Trophoblast cell (in vitro differentiated cells and primary cell): ENCODE measurements at regions not wholly inside any gene's neighbourhood (a gene's known extent, or its start where the extent isn't known, plus 50 kb on each side); places are given as distances from the start of the nearest gene placed in this dataset.

Experiments
- DNase-seq, 2 donors: peaks; one replicate each; pipeline ENCODE4 v3.0.0-alpha.2; 2016
- H2AFZ ChIP-seq: 2 replicates; pipeline ENCODE4 v1.6.1; 2013; ENCODE audit warnings: low read length, moderate library complexity, mild to moderate bottlenecking; ENCODE audit not compliant: insufficient read depth, poor library complexity
- H2AK5ac ChIP-seq: 2 replicates; pipeline ENCODE4 v1.6.1; 2013; ENCODE audit warnings: mild to moderate bottlenecking, low read length
- H2BK120ac ChIP-seq: 2 replicates; pipeline ENCODE4 v1.6.1; 2013; ENCODE audit warnings: low read length, mild to moderate bottlenecking, moderate library complexity; ENCODE audit not compliant: insufficient read depth, poor library complexity
- H2BK12ac ChIP-seq: 2 replicates; pipeline ENCODE4 v1.6.1; 2013; ENCODE audit warnings: mild to moderate bottlenecking, low read length, moderate library complexity
- H2BK5ac ChIP-seq: 2 replicates; pipeline ENCODE4 v1.6.1; 2013; ENCODE audit warnings: low read length, low read depth, moderate library complexity, mild to moderate bottlenecking; ENCODE audit not compliant: poor library complexity
- H3K14ac ChIP-seq: 2 replicates; pipeline ENCODE4 v1.6.1; 2013; ENCODE audit warnings: mild to moderate bottlenecking, low read length
- H3K18ac ChIP-seq: 2 replicates; pipeline ENCODE4 v1.6.1; 2013; ENCODE audit warnings: mild to moderate bottlenecking, low read length
- H3K23ac ChIP-seq: 2 replicates; pipeline ENCODE4 v1.6.1; 2013; ENCODE audit warnings: low read length
- H3K27ac ChIP-seq: 2 replicates; pipeline ENCODE4 v1.5.1; 2013; ENCODE audit warnings: low read depth, mild to moderate bottlenecking, inconsistent platforms, low read length, moderate library complexity
- H3K27me3 ChIP-seq: 2 replicates; pipeline ENCODE4 v1.6.1; 2013; ENCODE audit warnings: inconsistent platforms, mild to moderate bottlenecking, low read length, moderate library complexity; ENCODE audit not compliant: insufficient read depth
- H3K36me3 ChIP-seq, 2 experiments: 1 replicate in 1 of 2; 2 replicates in 1 of 2; pipeline ENCODE4 v1.6.1; 2013; ENCODE audit warnings: low read length in 2 of 2, mild to moderate bottlenecking in 2 of 2, moderate library complexity in 1 of 2; ENCODE audit not compliant: insufficient read depth in 2 of 2, control insufficient read depth in 1 of 2
- H3K4ac ChIP-seq: 2 replicates; pipeline ENCODE4 v1.6.1; 2013; ENCODE audit warnings: low read depth, mild to moderate bottlenecking, low read length, moderate library complexity
- H3K4me1 ChIP-seq, 2 experiments: 1 replicate in 1 of 2; 2 replicates in 1 of 2; pipeline ENCODE4 v1.6.1; 2013; ENCODE audit warnings: low read length in 2 of 2, mild to moderate bottlenecking in 2 of 2, moderate library complexity in 1 of 2; ENCODE audit not compliant: insufficient read depth in 2 of 2, control insufficient read depth in 1 of 2
- H3K4me2 ChIP-seq: 2 replicates; pipeline ENCODE4 v1.6.1; 2013; ENCODE audit warnings: inconsistent platforms, mild to moderate bottlenecking, low read length, moderate library complexity
- H3K4me3 ChIP-seq: 2 replicates; pipeline ENCODE4 v1.5.1; 2013; ENCODE audit warnings: mild to moderate bottlenecking, low read depth, low read length, inconsistent platforms
- H3K79me1 ChIP-seq: one replicate; pipeline ENCODE4 v1.6.1; 2013; ENCODE audit warnings: low read length
- H3K79me2 ChIP-seq: 2 replicates; pipeline ENCODE4 v1.6.1; 2013; ENCODE audit warnings: low read length, mild to moderate bottlenecking; ENCODE audit not compliant: control insufficient read depth, insufficient read depth, poor library complexity
- H3K9ac ChIP-seq: 2 replicates; pipeline ENCODE4 v1.6.1; 2013; ENCODE audit warnings: mild to moderate bottlenecking, low read length
- H3K9me3 ChIP-seq: 2 replicates; pipeline ENCODE4 v1.6.1; 2013; ENCODE audit warnings: low read depth, mild to moderate bottlenecking, control low read depth, inconsistent platforms, low read length; ENCODE audit not compliant: insufficient read depth
- H4K12ac ChIP-seq: 2 replicates; pipeline ENCODE4 v1.6.1; 2013; ENCODE audit warnings: low read depth, mild to moderate bottlenecking, low read length, moderate library complexity
- H4K8ac ChIP-seq: 2 replicates; pipeline ENCODE4 v1.6.1; 2013; ENCODE audit warnings: low read depth, mild to moderate bottlenecking, low read length, moderate library complexity
- H4K91ac ChIP-seq: one replicate; pipeline ENCODE4 v1.6.1; 2013; ENCODE audit warnings: low read depth, mild to moderate bottlenecking, low read length, moderate library complexity
- WGBS: extraction: QIAGEN DNeasy Blood & Tissue Kit; methylation state at CpG from one replicate; pipeline ENCODE4 v1.1.7; 2013; ENCODE audit warnings: missing lambda C conversion rate; ENCODE audit not compliant: insufficient read length, insufficient coverage; ENCODE audit errors: extremely low coverage; 5-methylcytosine and 5-hydroxymethylcytosine counted together

DNA sequence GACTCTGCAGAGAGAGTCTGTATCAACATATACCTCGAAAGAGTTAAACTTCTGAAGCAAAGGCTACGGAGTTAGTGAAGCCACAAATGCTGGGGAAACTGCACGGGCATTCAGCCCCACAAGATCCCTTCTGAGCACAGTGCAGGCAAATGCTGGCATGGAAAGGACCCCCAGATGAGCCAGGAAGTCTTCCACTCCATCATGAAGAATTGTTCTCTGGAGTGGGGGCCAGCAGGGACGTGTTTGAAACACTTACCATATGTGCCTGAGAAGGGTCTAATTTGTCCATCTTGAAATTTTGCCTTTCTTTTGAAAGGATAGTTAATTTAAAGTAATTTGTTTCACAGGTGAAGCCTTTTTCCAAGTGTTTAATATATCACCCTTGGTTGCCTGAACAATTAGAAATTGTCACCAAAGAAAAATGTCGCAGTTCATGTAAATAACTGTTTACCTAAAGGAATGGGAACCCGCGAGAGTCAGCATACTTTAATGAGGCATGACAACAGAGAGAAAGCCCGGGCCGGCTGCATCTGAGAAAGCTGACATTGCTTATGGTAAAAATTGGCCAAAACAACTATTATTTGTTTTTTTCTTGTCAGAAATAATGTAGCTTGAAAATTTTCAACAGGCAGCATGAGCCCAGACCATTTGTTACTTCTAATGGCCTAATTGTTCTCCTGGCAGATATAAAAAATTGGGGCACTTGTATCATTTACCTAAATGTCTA, 287.6 kb upstream of the MGMT start:
- H3K18ac ChIP-seq, result no peak overlapping the region
- H3K79me2 ChIP-seq, result no peaks in the 10 kb centered on the region
- H4K8ac ChIP-seq, result no peak overlapping the region
- no peak overlapping the region for H2AK5ac ChIP-seq
- H3K4me1 ChIP-seq, result no peaks in the 10 kb centered on the region
- H3K27me3 ChIP-seq, result no peaks in the 10 kb centered on the region
- H3K4ac ChIP-seq, result no peak overlapping the region
- H3K27ac ChIP-seq, result no peak overlapping the region
- no CpG with 5 or more reads among the region's 9 CpGs for WGBS
- H3K14ac ChIP-seq, result no peak overlapping the region
- no peak overlapping the region for H3K4me2 ChIP-seq
- no peak overlapping the region for H3K9ac ChIP-seq
- no peaks in the 10 kb centered on the region for H3K36me3 ChIP-seq
- no peak overlapping the region for H3K23ac ChIP-seq
- H3K4me3 ChIP-seq, result no peak overlapping the region
- H3K9me3 ChIP-seq, result no peaks in the 10 kb centered on the region
- H4K91ac ChIP-seq, result no peak overlapping the region
- H3K79me1 ChIP-seq, result no peaks in the 10 kb centered on the region
- no peak overlapping the region for H2BK12ac ChIP-seq
- no peak overlapping the region for H2BK5ac ChIP-seq
- no peak overlapping the region for H2AFZ ChIP-seq
- H4K12ac ChIP-seq, result no peak overlapping the region
- no peak overlapping the region for H2BK120ac ChIP-seq
- DNase-seq, result no peak

DNA sequence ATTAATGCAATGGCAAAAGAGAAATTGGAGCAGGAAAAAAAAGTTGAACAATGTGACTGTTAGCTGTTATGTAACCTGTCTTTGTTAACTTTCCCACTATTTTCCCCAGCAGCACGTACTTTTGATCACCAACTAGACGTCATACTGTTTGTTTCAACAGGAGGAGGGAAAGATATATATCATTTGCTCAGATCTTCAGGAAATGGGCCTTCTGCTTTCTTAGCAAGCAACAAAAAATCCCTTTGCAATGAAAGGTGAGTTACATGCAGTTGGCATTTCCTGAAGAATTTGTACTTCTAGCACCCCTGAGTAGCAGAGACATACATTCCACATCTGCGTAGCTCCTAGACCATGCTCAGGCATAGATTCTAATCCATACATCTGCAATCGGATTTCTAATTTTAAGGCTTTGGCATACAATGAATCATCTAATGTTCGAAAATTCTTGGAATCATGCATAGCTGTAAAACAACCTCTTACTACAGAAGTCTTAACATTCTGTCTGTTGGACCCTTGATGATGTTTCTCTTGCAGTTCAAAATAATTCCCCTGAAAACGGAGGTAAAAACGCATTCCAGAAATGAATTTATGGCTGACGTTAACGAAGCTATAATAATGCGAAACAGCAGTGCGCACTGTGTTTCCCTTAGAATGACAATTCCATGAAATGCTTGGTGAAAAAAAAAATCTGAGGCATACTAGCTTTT, 286.9 kb upstream of the MGMT start:
- no peak overlapping the region for H3K4ac ChIP-seq
- H4K91ac ChIP-seq, result no peak overlapping the region
- no peak overlapping the region for H2BK120ac ChIP-seq
- no peak overlapping the region for H3K9ac ChIP-seq
- no peak overlapping the region for H2BK5ac ChIP-seq
- no CpG with 5 or more reads among the region's 11 CpGs for WGBS
- H3K4me3 ChIP-seq, result no peak overlapping the region
- DNase-seq, result no peak
- H3K36me3 ChIP-seq, result no peaks in the 10 kb centered on the region
- no peak overlapping the region for H2AK5ac ChIP-seq
- no peak overlapping the region for H2AFZ ChIP-seq
- H3K4me1 ChIP-seq, result no peaks in the 10 kb centered on the region
- no peaks in the 10 kb centered on the region for H3K27me3 ChIP-seq
- H3K79me1 ChIP-seq, result no peaks in the 10 kb centered on the region
- no peak overlapping the region for H3K27ac ChIP-seq
- H3K9me3 ChIP-seq, result peaks cover 2% of the 10 kb centered on the region
- H3K18ac ChIP-seq, result no peak overlapping the region
- H4K12ac ChIP-seq, result no peak overlapping the region
- H3K23ac ChIP-seq, result no peak overlapping the region
- H3K4me2 ChIP-seq, result no peak overlapping the region
- H3K79me2 ChIP-seq, result no peaks in the 10 kb centered on the region
- H4K8ac ChIP-seq, result no peak overlapping the region
- no peak overlapping the region for H3K14ac ChIP-seq
- no peak overlapping the region for H2BK12ac ChIP-seq

GRCh38 chr10:129184196-129184595, 282.8 kb upstream of the MGMT start:
- Histone ChIP-seq H3K27ac (no peak overlapping the region), H3K4me2 (no peak overlapping the region)

DNA sequence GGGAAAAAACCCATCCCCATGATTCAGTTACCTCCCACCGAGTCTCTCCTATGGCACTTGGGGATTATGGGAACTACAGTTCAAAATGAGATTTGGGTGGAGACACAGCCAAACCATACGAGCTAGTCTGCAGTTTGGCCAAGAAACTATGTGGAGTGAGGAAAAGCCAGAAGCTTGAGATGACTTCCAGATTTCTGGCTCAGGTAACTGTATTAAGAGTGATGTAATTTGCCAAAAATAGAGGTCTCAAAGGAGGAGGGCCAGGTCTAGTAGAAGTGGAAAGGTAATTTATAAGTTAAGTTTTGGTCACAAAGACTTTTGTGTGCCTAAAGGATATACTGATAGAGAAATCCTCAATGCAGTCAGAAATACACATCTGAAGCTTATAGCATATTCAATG, 279.7 kb upstream of the MGMT start:
- H2BK12ac ChIP-seq, result no peak overlapping the region
- WGBS, result no CpG with 5 or more reads among the region's 2 CpGs
- no peak overlapping the region for H4K8ac ChIP-seq
- no peak overlapping the region for H3K14ac ChIP-seq
- H2BK5ac ChIP-seq, result no peak overlapping the region
- no peaks in the 10 kb centered on the region for H3K36me3 ChIP-seq
- peaks cover 2% of the 10 kb centered on the region for H3K9me3 ChIP-seq
- H2AK5ac ChIP-seq, result no peak overlapping the region
- H3K4ac ChIP-seq, result no peak overlapping the region
- H4K91ac ChIP-seq, result no peak overlapping the region
- H3K79me2 ChIP-seq, result no peaks in the 10 kb centered on the region
- H2BK120ac ChIP-seq, result no peak overlapping the region
- H3K4me1 ChIP-seq, result no peaks in the 10 kb centered on the region
- H3K79me1 ChIP-seq, result no peaks in the 10 kb centered on the region
- no peak overlapping the region for H4K12ac ChIP-seq
- no peak overlapping the region for H3K18ac ChIP-seq
- H3K4me3 ChIP-seq, result no peak overlapping the region
- H3K9ac ChIP-seq, result no peak overlapping the region
- no peak overlapping the region for H3K23ac ChIP-seq
- no peak overlapping the region for H2AFZ ChIP-seq
- no peaks in the 10 kb centered on the region for H3K27me3 ChIP-seq
- DNase-seq, result no peak
- H3K27ac ChIP-seq, result no peak overlapping the region
- no peak overlapping the region for H3K4me2 ChIP-seq

More at GRCh38 chr10:129184196-129184595, 282.8 kb upstream of the MGMT start:
- Histone ChIP-seq H3K4me3 (no peak overlapping the region), H2AFZ (no peak overlapping the region), H2BK12ac (no peak overlapping the region), H3K79me1 (no peaks in the 10 kb centered on the region), H3K9ac (no peak overlapping the region), H2BK5ac (no peak overlapping the region), H2BK120ac (no peak overlapping the region), H3K27me3 (no peaks in the 10 kb centered on the region), H3K9me3 (peaks cover 2% of the 10 kb centered on the region), H3K4me1 (no peaks in the 10 kb centered on the region), H4K91ac (no peak overlapping the region), H3K36me3 (no peaks in the 10 kb centered on the region), H4K8ac (no peak overlapping the region), H3K4ac (no peak overlapping the region), H3K18ac (no peak overlapping the region), H3K23ac (no peak overlapping the region), H3K79me2 (no peaks in the 10 kb centered on the region), H4K12ac (no peak overlapping the region), H3K14ac (no peak overlapping the region), H2AK5ac (no peak overlapping the region)
- WGBS, result no CpG with 5 or more reads among the region's 7 CpGs
- DNase-seq, result peak in 1 of 2 donors; percentile 1
